HG02571 (cell line): ENCODE measurements at regions not wholly inside any gene's neighbourhood (a gene's known extent, or its start where the extent isn't known, plus 50 kb on each side); places are given as distances from the start of the nearest gene placed in this dataset.

Experiments used
- ATAC-seq: cut with Tn5 transposase; IDR thresholded peaks from one replicate; pipeline ENCODE4 v1.9.1; 2021; ENCODE audit warnings: mild to moderate bottlenecking, moderate library complexity; ENCODE audit not compliant: unreplicated experiment

- ATAC-seq: no peak
Measured at GRCh38 chr5:173689737-173690360, 73.4 kb upstream of the BOD1 start.

GRCh38 chr5:173691931-173692330, 75.5 kb upstream of the BOD1 start:
- no peak for ATAC-seq

GRCh38 chr5:173693670-173694069, 77.2 kb upstream of the BOD1 start:
- no peak for ATAC-seq

- no peak for ATAC-seq
Measured at GRCh38 chr5:173696216-173696615, 79.8 kb upstream of the BOD1 start.

- no peak for ATAC-seq
Measured at GRCh38 chr5:173697931-173698579, 81.6 kb upstream of the BOD1 start.

- no peak for ATAC-seq
Measured at GRCh38 chr5:173699966-173700365, 83.5 kb upstream of the BOD1 start.

- ATAC-seq: no peak
Measured at GRCh38 chr5:173703466-173703865, 87.0 kb upstream of the BOD1 start.

- no peak for ATAC-seq
Measured at GRCh38 chr5:173704615-173705511, 88.4 kb upstream of the BOD1 start.

- no peak for ATAC-seq
Measured at GRCh38 chr5:173705512-173706044, 89.1 kb upstream of the BOD1 start.

- ATAC-seq: no peak
Measured at GRCh38 chr5:173706700-173707099, 90.2 kb upstream of the BOD1 start.

GRCh38 chr5:173707392-173707791, 90.9 kb upstream of the BOD1 start:
- ATAC-seq: peak; percentile 77

- ATAC-seq: no peak
Measured at GRCh38 chr5:173709145-173709544, 92.7 kb upstream of the BOD1 start.

- no peak for ATAC-seq
Measured at GRCh38 chr5:173709761-173710160, 93.3 kb upstream of the BOD1 start.

- ATAC-seq: no peak
Measured at GRCh38 chr5:173710528-173710927, 94.1 kb upstream of the BOD1 start.

GRCh38 chr5:173711466-173711865, 95.0 kb upstream of the BOD1 start:
- ATAC-seq: no peak

- no peak for ATAC-seq
Measured at GRCh38 chr5:173712609-173713175, 96.2 kb upstream of the BOD1 start.

GRCh38 chr5:173714551-173715428, 98.3 kb upstream of the BOD1 start:
- no peak for ATAC-seq

GRCh38 chr5:173715607-173716006, 99.2 kb upstream of the BOD1 start:
- no peak for ATAC-seq

GRCh38 chr5:173716058-173716682, 99.7 kb upstream of the BOD1 start:
- ATAC-seq: no peak

GRCh38 chr5:173717959-173718358, 101.5 kb upstream of the BOD1 start:
- ATAC-seq: no peak
